Cardiac muscle cell (in vitro differentiated cells and primary cell): ENCODE measurements at regions not wholly inside any gene's neighbourhood (a gene's known extent, or its start where the extent isn't known, plus 50 kb on each side); places are given as distances from the start of the nearest gene placed in this dataset.

Experiments
- DNase-seq, 2 donors: peaks; one replicate each; pipeline versions ENCODE4 v3.0.0 to v3.0.0-alpha.2; 2010 to 2017; ENCODE audit warnings: low read depth in 1 of 2, low spot score in 1 of 2
- H3K27ac ChIP-seq: fragments of 200-600 bp; sonication (generic); 2 replicates; pipeline ENCODE4 v1.5.1; 2016
- H3K27me3 ChIP-seq: fragments of 200-600 bp; sonication (generic); 2 replicates; pipeline ENCODE4 v1.6.0; 2016; ENCODE audit warnings: control low read depth
- H3K36me3 ChIP-seq: fragments of 200-600 bp; sonication (generic); 2 replicates; pipeline ENCODE4 v1.5.1; 2016; ENCODE audit warnings: control low read depth
- H3K4me1 ChIP-seq: fragments of 200-600 bp; sonication (generic); 2 replicates; pipeline ENCODE4 v1.8.1; 2017; ENCODE audit warnings: low read depth, mild to moderate bottlenecking, mixed run types
- H3K4me3 ChIP-seq: fragments of 200-600 bp; sonication (generic); 2 replicates; pipeline ENCODE4 v1.5.1; 2016; ENCODE audit warnings: mild to moderate bottlenecking
- H3K9me3 ChIP-seq: fragments of 200-600 bp; sonication (generic); 2 replicates; pipeline ENCODE4 v1.5.1; 2017; ENCODE audit warnings: low read depth, mild to moderate bottlenecking, control low read depth
- CTCF ChIP-seq: IDR thresholded peaks from 2 replicates; pipeline ENCODE4 v1.5.1; 2012; ENCODE audit warnings: low read depth, mild to moderate bottlenecking, low read length

- Histone ChIP-seq H3K27ac (no peak overlapping the region), H3K9me3 (no peaks in the 10 kb centered on the region), H3K4me1 (no peaks in the 10 kb centered on the region), H3K4me3 (no peak overlapping the region), H3K27me3 (no peaks in the 10 kb centered on the region), H3K36me3 (no peaks in the 10 kb centered on the region)
- DNase-seq, result no peak
- TF ChIP-seq CTCF, result no peak
These were observed 116.0 kb downstream of the TOMM20 start for GRCh38 chr1:235012436-235013210.

GRCh38 chr1:235011599-235012435, 116.8 kb downstream of the TOMM20 start:
- H3K36me3 ChIP-seq, result no peaks in the 10 kb centered on the region
- H3K4me3 ChIP-seq, result no peak overlapping the region
- no peaks in the 10 kb centered on the region for H3K27me3 ChIP-seq
- no peaks in the 10 kb centered on the region for H3K9me3 ChIP-seq
- H3K4me1 ChIP-seq, result no peaks in the 10 kb centered on the region
- no peak overlapping the region for H3K27ac ChIP-seq
- DNase-seq, result peak in 1 of 2 donors; percentile 94
- no peak for TF ChIP-seq CTCF

- H3K27ac ChIP-seq, result no peak overlapping the region
- TF ChIP-seq CTCF, result no peak
- H3K9me3 ChIP-seq, result no peaks in the 10 kb centered on the region
- no peak overlapping the region for H3K4me3 ChIP-seq
- no peaks in the 10 kb centered on the region for H3K27me3 ChIP-seq
- no peak for DNase-seq
- no peaks in the 10 kb centered on the region for H3K4me1 ChIP-seq
- no peaks in the 10 kb centered on the region for H3K36me3 ChIP-seq
These were observed 117.5 kb downstream of the TOMM20 start for GRCh38 chr1:235011064-235011598.

- no peaks in the 10 kb centered on the region for H3K9me3 ChIP-seq
- H3K27me3 ChIP-seq, result no peaks in the 10 kb centered on the region
- no peaks in the 10 kb centered on the region for H3K4me1 ChIP-seq
- no peaks in the 10 kb centered on the region for H3K36me3 ChIP-seq
- no peak for TF ChIP-seq CTCF
- DNase-seq, result no peak
- no peak overlapping the region for H3K27ac ChIP-seq
- H3K4me3 ChIP-seq, result no peak overlapping the region
These were observed 118.9 kb downstream of the TOMM20 start for GRCh38 chr1:235009561-235010306.

GRCh38 chr1:235009074-235009473, 119.6 kb downstream of the TOMM20 start:
- Histone ChIP-seq H3K36me3 (no peaks in the 10 kb centered on the region), H3K27me3 (no peaks in the 10 kb centered on the region), H3K27ac (no peak overlapping the region), H3K9me3 (no peaks in the 10 kb centered on the region), H3K4me1 (no peaks in the 10 kb centered on the region), H3K4me3 (no peak overlapping the region)
- TF ChIP-seq CTCF, result no peak
- DNase-seq, result no peak
